SK-N-DZ (cell line): ENCODE measurements at regions not wholly inside any gene's neighbourhood (a gene's known extent, or its start where the extent isn't known, plus 50 kb on each side); places are given as distances from the start of the nearest gene placed in this dataset.
"Not testable (repeated sequence)": the region's sequence is repeated elsewhere in the genome, so short reads cannot be mapped to it uniquely, and the experiment has no call there.

ENCODE experiments used
- DNase-seq: peaks from one replicate; pipeline ENCODE4 v3.0.0-alpha.2; 2015; ENCODE audit warnings: low spot score

- DNase-seq, result no peak
Measured at GRCh38 chr17:71003736-71004135, 834.4 kb downstream of the KCNJ2 start.

DNA sequence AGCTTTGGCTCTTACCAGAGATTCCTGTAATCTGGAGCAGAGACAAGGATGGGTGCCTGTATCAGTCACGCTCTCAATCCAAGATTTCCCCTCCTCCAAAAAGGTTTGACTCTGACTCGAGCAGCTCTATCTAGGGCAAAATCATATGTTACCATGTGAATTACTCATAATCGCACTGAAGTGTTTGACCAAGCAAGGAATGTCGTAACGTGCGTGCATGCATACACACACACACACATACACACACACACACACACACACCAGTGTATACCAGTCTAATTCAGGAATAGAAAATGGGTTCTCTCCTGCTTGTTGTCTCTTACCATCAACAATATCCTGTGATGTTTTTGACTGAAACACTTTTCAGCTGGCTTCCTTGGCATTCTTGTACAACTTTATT lies 835.1 kb downstream of the KCNJ2 start:
- no peak for DNase-seq

DNA sequence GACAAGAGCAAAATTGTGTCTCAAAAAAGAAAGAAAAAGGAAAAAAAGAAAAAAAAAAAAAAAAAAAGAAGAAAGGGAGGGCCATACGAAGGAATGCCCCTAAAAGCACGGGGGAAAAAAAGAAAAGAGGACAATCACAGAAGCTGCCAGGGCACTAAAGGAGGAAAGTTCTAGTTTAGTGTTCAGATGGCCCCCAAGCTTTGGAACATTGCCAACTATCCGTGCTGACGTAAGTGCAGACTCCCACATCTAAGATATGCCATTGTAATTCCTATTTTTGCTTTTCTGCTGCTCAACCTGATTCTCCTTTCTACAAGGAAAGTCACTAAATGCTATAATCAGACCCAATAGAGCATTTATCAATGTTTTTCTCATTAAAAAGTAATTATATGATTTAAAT lies 842.1 kb downstream of the KCNJ2 start:
- DNase-seq, result no peak

DNA sequence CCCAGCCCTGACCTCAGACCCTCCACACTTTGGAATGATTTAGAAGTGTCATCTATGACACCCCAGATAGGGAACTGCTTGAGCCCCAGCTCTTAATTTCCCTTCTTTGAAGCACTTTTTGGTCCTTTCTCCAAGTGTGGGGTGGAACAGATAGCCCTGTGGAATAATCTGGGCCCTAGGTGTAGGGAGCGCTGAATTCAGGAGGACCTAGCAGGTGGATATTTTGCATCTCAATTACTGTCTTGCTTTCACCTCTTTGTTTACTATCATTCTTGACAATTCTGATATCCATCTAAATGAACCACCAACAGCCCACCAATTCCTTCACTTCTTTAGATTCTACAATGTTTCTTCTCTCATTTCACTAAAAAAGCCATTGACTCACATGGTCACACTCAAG lies 850.4 kb downstream of the KCNJ2 start:
- DNase-seq, result no peak

DNA sequence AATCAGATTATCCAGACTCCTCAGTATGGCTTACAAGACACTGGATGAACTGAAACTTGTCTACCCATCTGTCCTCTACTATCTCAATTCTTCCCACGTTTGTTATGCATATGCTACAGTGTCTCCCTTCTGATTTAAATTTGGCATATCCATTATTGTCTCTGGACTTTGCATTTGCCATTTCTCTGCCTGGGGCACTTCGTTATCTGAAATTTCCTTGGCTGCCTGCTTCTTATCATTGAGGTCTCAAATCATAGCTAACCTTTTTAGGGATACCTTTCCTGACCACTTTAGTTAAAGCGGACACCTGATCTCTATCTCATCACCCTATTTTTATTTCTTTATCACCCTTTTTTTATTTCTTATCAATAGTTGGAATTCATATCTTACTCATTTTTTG lies 853.4 kb downstream of the KCNJ2 start:
- peak; percentile 42 for DNase-seq

- DNase-seq, result peak; percentile 92
Measured at GRCh38 chr17:71023249-71024030, 854.1 kb downstream of the KCNJ2 start.

- DNase-seq, result peak; percentile 42
Measured at GRCh38 chr17:71024172-71024571, 854.8 kb downstream of the KCNJ2 start.

- no peak for DNase-seq
Measured at GRCh38 chr17:71024969-71025368, 855.6 kb downstream of the KCNJ2 start.

DNA sequence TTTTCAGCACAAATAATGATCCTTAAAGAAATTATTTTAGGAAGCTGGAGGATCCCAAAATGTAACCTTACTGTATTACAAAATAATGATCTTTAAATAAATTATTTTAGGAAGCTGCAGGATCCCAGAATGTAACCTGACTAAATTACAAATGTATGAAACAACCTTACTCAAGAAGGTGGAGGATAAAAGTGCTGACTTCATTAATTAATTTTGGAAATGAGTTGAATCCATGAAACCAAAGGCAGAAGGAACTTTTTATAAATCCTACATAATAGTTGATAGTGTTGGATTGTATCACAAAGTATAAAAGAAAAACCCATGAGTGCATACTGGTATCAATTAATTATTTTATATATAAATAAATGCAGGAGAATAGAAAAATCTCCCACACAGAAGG lies 859.9 kb downstream of the KCNJ2 start:
- DNase-seq, result no peak

- not testable (repeated sequence) for DNase-seq
Measured at GRCh38 chr17:71031286-71031685, 862.0 kb downstream of the KCNJ2 start.

- peak; percentile 85 for DNase-seq
Measured at GRCh38 chr17:71032746-71033273, 863.5 kb downstream of the KCNJ2 start.

- DNase-seq, result peak; percentile 44
Measured at GRCh38 chr17:71033336-71033735, 864.0 kb downstream of the KCNJ2 start.

GRCh38 chr17:71035226-71035625 lies 865.9 kb downstream of the KCNJ2 start:
- no peak for DNase-seq

DNA sequence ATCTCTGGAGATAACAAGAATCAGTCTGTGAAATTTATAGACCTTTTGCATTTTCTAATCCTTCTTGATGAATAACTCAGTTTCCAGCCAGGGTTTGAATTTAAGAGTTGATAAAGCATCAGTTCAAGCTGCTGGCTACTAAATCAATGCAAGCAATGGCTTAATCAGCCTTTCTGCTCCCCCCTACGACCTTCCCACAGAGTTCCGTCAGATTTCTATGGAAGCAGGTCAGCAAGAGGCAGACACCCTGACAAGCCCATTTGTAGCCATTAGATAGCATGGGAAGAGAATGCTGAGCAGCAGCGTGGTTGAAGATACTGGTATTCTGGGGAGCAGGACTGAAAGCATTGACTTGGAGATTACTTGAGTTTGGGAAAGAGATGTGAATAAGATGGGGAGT lies 868.1 kb downstream of the KCNJ2 start:
- peak; percentile 18 for DNase-seq

- no peak for DNase-seq
Measured at GRCh38 chr17:71039391-71039790, 870.1 kb downstream of the KCNJ2 start.

GRCh38 chr17:71052971-71053370 lies 883.6 kb downstream of the KCNJ2 start:
- no peak for DNase-seq

DNA sequence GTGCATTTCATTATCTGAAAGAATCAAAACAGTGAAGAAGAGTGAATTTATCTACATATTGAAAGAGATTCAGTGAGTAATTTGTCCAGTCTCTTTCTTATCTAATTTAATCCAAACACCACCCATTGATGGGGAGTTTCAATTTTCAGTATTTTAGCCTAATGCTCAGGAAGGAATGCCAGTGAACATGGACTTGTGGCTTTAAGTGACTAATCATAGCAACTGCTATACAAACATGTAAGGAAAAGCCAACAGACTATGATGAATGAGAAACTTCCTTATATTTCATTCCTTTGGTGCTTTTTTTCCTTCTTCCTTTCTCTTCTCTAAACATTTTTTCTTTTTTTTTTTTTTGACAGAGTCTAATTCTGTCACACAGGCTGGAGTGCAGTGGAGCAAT lies 885.8 kb downstream of the KCNJ2 start:
- DNase-seq, result no peak

- DNase-seq, result no peak
Measured at GRCh38 chr17:71057448-71057847, 888.1 kb downstream of the KCNJ2 start.

- DNase-seq, result no peak
Measured at GRCh38 chr17:71057938-71058337, 888.6 kb downstream of the KCNJ2 start.

- DNase-seq, result no peak
Measured at GRCh38 chr17:71063127-71063526, 893.8 kb downstream of the KCNJ2 start.

- DNase-seq, result no peak
Measured at GRCh38 chr17:71063559-71063958, 894.2 kb downstream of the KCNJ2 start.

GRCh38 chr17:71067669-71068407 lies 898.5 kb downstream of the KCNJ2 start:
- DNase-seq, result no peak

DNA sequence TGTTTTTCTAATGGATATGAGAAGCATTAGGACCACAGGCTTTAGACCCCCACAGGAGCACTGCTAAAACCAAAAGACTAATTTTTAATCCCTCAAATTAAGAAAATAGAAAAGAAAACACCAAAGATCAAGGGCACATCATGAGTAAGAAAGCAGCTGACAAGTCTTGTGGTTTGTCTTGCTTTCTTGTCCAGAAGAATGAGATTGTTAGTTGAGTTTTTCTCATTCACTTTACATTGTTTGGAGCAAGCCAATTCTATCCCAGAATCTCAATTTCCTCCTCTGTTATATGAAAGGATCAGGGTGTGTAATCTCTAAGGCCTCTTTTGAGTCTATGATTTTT lies 899.0 kb downstream of the KCNJ2 start:
- DNase-seq, result no peak
